ENCODE measurements at regions not wholly inside any gene's neighbourhood (a gene's known extent, or its start where the extent isn't known, plus 50 kb on each side); places are given as distances from the start of the nearest gene placed in this dataset.

- DNase-seq: no peak
Observed at GRCh38 chr11:110774138-110775014, 62.1 kb upstream of the ARHGAP20 start.

- no peak for DNase-seq
Observed at GRCh38 chr11:110773442-110773841, 61.2 kb upstream of the ARHGAP20 start.

GRCh38 chr11:110772863-110773262 is 60.6 kb upstream of the ARHGAP20 start:
- no peak for DNase-seq

GRCh38 chr11:110766316-110766715 is 54.1 kb upstream of the ARHGAP20 start:
- DNase-seq: no peak

GRCh38 chr11:110764485-110764884 is 52.2 kb upstream of the ARHGAP20 start:
- no peak for DNase-seq

- no peak for DNase-seq
Observed at GRCh38 chr11:110763249-110764011, 51.2 kb upstream of the ARHGAP20 start.

- DNase-seq: no peak
Observed at GRCh38 chr11:110762590-110762989, 50.4 kb upstream of the ARHGAP20 start.
